DMS 273 (cell line): ENCODE measurements at regions not wholly inside any gene's neighbourhood (a gene's known extent, or its start where the extent isn't known, plus 50 kb on each side); places are given as distances from the start of the nearest gene placed in this dataset.
A peak's percentile ranks its signal among the peaks of the same experiment; 100 is the strongest.

ENCODE experiments used
- DNase-seq: peaks from one replicate; lab custom pipeline; 2025; ENCODE audit not compliant: unreplicated experiment; lab: John Stamatoyannopoulos, UW

- DNase-seq: no peak
Observed at GRCh38 chr13:59182241-59182640, 981.5 kb downstream of the DIAPH3 start.

GRCh38 chr13:59197397-59197796, 966.3 kb downstream of the DIAPH3 start:
- no peak for DNase-seq

- no peak for DNase-seq
Observed at GRCh38 chr13:59201841-59202240, 961.9 kb downstream of the DIAPH3 start.

GRCh38 chr13:59203855-59204254, 959.9 kb downstream of the DIAPH3 start:
- no peak for DNase-seq

GRCh38 chr13:59205501-59205900, 958.2 kb downstream of the DIAPH3 start:
- no peak for DNase-seq

- no peak for DNase-seq
Observed at GRCh38 chr13:59208405-59209195, 955.1 kb downstream of the DIAPH3 start.

GRCh38 chr13:59210543-59210942, 953.2 kb downstream of the DIAPH3 start:
- no peak for DNase-seq

GRCh38 chr13:59211606-59212005, 952.1 kb downstream of the DIAPH3 start:
- DNase-seq: no peak

GRCh38 chr13:59229401-59229800, 934.3 kb downstream of the DIAPH3 start:
- no peak for DNase-seq

GRCh38 chr13:59229861-59230260, 933.9 kb downstream of the DIAPH3 start:
- no peak for DNase-seq

- DNase-seq: no peak
Observed at GRCh38 chr13:59230484-59231264, 933.1 kb downstream of the DIAPH3 start.

- peak; percentile 63 for DNase-seq
Observed at GRCh38 chr13:59236309-59236919, 927.3 kb downstream of the DIAPH3 start.

- DNase-seq: no peak
Observed at GRCh38 chr13:59236944-59237343, 926.8 kb downstream of the DIAPH3 start.

- peak; percentile 8 for DNase-seq
Observed at GRCh38 chr13:59247171-59247570, 916.6 kb downstream of the DIAPH3 start.

GRCh38 chr13:59250336-59251189, 913.2 kb downstream of the DIAPH3 start:
- DNase-seq: no peak

- DNase-seq: peak; percentile 1
Observed at GRCh38 chr13:59259165-59260000, 904.3 kb downstream of the DIAPH3 start.

GRCh38 chr13:59261928-59262488, 901.7 kb downstream of the DIAPH3 start:
- DNase-seq: peak; percentile 9

- no peak for DNase-seq
Observed at GRCh38 chr13:59263531-59263930, 900.2 kb downstream of the DIAPH3 start.

GRCh38 chr13:59266478-59267063, 897.2 kb downstream of the DIAPH3 start:
- DNase-seq: no peak
